K562 (cell line): ENCODE measurements at regions not wholly inside any gene's neighbourhood (a gene's known extent, or its start where the extent isn't known, plus 50 kb on each side); places are given as distances from the start of the nearest gene placed in this dataset.

Experiments
- ATAC-seq: fragments of 200-7000 bp; cut with Tn5 transposase; 3 replicates; pipeline ENCODE4 v1.9.1; 2020; ENCODE audit warnings: moderate library complexity
- BruUV-seq: library from RNA; stranded (reverse); fragments of 400-500 nt; replicated peaks from 2 replicates; lab custom pipeline; 2021; lab: Mats Ljungman, UMichigan
- CTCF ChIA-PET: fragments of 300-600 bp; formaldehyde crosslinking; extraction: SDS; loops from one replicate; lab custom pipeline; 2021; ENCODE audit warnings: low intra/inter-chr PET ratio; lab: Yijun Ruan, JAX
- POLR2A ChIA-PET: fragments of 300-600, 350-650 bp; sonication (Branson Sonifier 250); formaldehyde crosslinking; extraction: SDS; loops from one replicate; lab custom pipeline; 2021; ENCODE audit warnings: antibody characterized with exemption, inconsistent platforms; lab: Yijun Ruan, JAX
- DNase-seq, 4 experiments: peaks; one replicate each; pipeline versions ENCODE4 v3.0.0 to v3.0.0-alpha.2; 2011 to 2018; ENCODE audit warnings: low spot score in 3 of 4, mixed read lengths in 3 of 4; ENCODE audit errors: extremely low read depth in 1 of 4
- FAIRE-seq: peaks from 2 replicates; lab custom pipeline; 2011; peaks lifted over from hg19 to GRCh38; lab: Jason Lieb, UNC
- H2AFZ ChIP-seq: 2 replicates; pipeline ENCODE4 v1.6.0; 2011; ENCODE audit warnings: low read depth, low read length, control low read depth, inconsistent platforms
- H3K27ac ChIP-seq: fragments of 200-600 bp; 3 replicates; pipeline ENCODE4 v1.8.0; 2011; ENCODE audit warnings: low read depth, mild to moderate bottlenecking, control low read depth, inconsistent platforms, low read length, moderate library complexity, mixed read lengths; ENCODE audit errors: extremely low read depth
- H3K27me3 ChIP-seq, 2 experiments: fragments of 300-600 bp in 1 of 2; 2 replicates in 1 of 2; 3 replicates in 1 of 2; pipeline versions ENCODE4 v1.6.0 to v1.8.0; 2011; ENCODE audit warnings: inconsistent platforms in 2 of 2, low read length in 2 of 2, mild to moderate bottlenecking in 1 of 2, mixed read lengths in 1 of 2, moderate library complexity in 1 of 2; ENCODE audit not compliant: control insufficient read depth in 2 of 2, insufficient read depth in 2 of 2
- H3K36me3 ChIP-seq: fragments of 300-600 bp; 3 replicates; pipeline ENCODE4 v1.8.0; 2011; ENCODE audit warnings: mild to moderate bottlenecking, low read length, inconsistent platforms; ENCODE audit not compliant: control insufficient read depth, insufficient read depth
- H3K4me1 ChIP-seq, 2 experiments: fragments of 200-600 bp in 1 of 2; replicated peaks in 1 of 2; 2 replicates in 1 of 2; 3 replicates in 1 of 2; pipeline versions ENCODE4 v1.5.1 to v1.8.0; 2011; ENCODE audit warnings: inconsistent platforms in 2 of 2, low read length in 2 of 2, mild to moderate bottlenecking in 1 of 2, mixed read lengths in 1 of 2, moderate library complexity in 1 of 2; ENCODE audit not compliant: control insufficient read depth in 2 of 2, insufficient read depth in 2 of 2
- H3K4me2 ChIP-seq: 2 replicates; pipeline ENCODE4 v1.6.1; 2011; ENCODE audit warnings: low read length, control low read depth, inconsistent platforms, mixed read lengths; ENCODE audit not compliant: insufficient read depth
- H3K4me3 ChIP-seq: fragments of 200-600 bp; sonication (generic), shearing (Covaris generic); 2 replicates; pipeline ENCODE4 v1.5.1; 2016; ENCODE audit warnings: control low read depth, inconsistent platforms
- H3K79me2 ChIP-seq: fragments of 200-600 bp; 3 replicates; pipeline ENCODE4 v1.8.0; 2011; ENCODE audit warnings: low read length, inconsistent platforms; ENCODE audit not compliant: control insufficient read depth, insufficient read depth
- H3K9ac ChIP-seq, 2 experiments: 2 replicates each; pipeline versions ENCODE4 v1.6.0 to v1.6.1; 2011; ENCODE audit warnings: low read depth in 2 of 2, low read length in 2 of 2, control low read depth in 1 of 2, inconsistent platforms in 1 of 2, mild to moderate bottlenecking in 1 of 2, mixed read lengths in 1 of 2; ENCODE audit not compliant: insufficient read depth in 1 of 2
- H3K9me1 ChIP-seq: one replicate; pipeline ENCODE4 v1.6.0; 2011; ENCODE audit warnings: inconsistent platforms, mild to moderate bottlenecking, low read length, moderate library complexity; ENCODE audit not compliant: control insufficient read depth, insufficient read depth
- H3K9me3 ChIP-seq: replicated peaks from 2 replicates; pipeline ENCODE4 v1.5.1; 2011; ENCODE audit warnings: low read depth, low read length, inconsistent platforms; ENCODE audit not compliant: control insufficient read depth, insufficient read depth
- H4K20me1 ChIP-seq: replicated peaks from 2 replicates; pipeline ENCODE4 v1.6.1; 2011; ENCODE audit warnings: low read length, inconsistent platforms, mixed read lengths; ENCODE audit not compliant: control insufficient read depth, insufficient read depth
- ARHGAP35 ChIP-seq: fragments of 450-650 bp; IDR thresholded peaks from 2 replicates; pipeline ENCODE4 v1.6.1; 2018; ENCODE audit not compliant: partially characterized antibody
- CBX2 ChIP-seq: fragments of 200-600 bp; sonication (generic); IDR thresholded peaks from one replicate; pipeline ENCODE4 v1.6.1; 2012; ENCODE audit warnings: mild to moderate bottlenecking, low read length, inconsistent platforms; ENCODE audit not compliant: insufficient read depth, poor library complexity, severe bottlenecking
- CTBP1 ChIP-seq: fragments of 450-650 bp; IDR thresholded peaks from 2 replicates; pipeline ENCODE4 v1.6.1; 2016; ENCODE audit warnings: borderline replicate concordance
- EHMT2 ChIP-seq: fragments of 450-650 bp; IDR thresholded peaks from 2 replicates; pipeline ENCODE4 v1.6.1; 2018; ENCODE audit warnings: antibody characterized with exemption
- MEF2A ChIP-seq: IDR thresholded peaks from 2 replicates; pipeline ENCODE4 v1.6.1; 2011; ENCODE audit warnings: low read depth, mild to moderate bottlenecking, low read length, moderate library complexity; ENCODE audit not compliant: control insufficient read depth
- NFIX ChIP-seq: fragments of 250-450 bp; sonication (Bioruptor Pico); IDR thresholded peaks from 2 replicates; pipeline ENCODE4 v1.4.0; 2020; ENCODE audit warnings: low read depth, mild to moderate bottlenecking, moderate library complexity
- RNF219 ChIP-seq: fragments of 250-450 bp; sonication (Bioruptor Pico); IDR thresholded peaks from 2 replicates; pipeline ENCODE4 v1.5.0; 2022; ENCODE audit warnings: mild to moderate bottlenecking
- ZNF232 ChIP-seq: sonication (generic); formaldehyde crosslinking; IDR thresholded peaks from 2 replicates; pipeline ENCODE4 v1.8.0; 2022; ENCODE audit warnings: mild to moderate bottlenecking, missing genetic modification reagents
- WGBS: fragments of 100-300 bp; shearing (Covaris generic); methylation state at CpG from one replicate; pipeline ENCODE4 v1.1.6; 2016; ENCODE audit warnings: low coverage, mixed read lengths; ENCODE audit not compliant: insufficient coverage; ENCODE audit errors: missing lambda C conversion rate; 5-methylcytosine and 5-hydroxymethylcytosine counted together
- in situ Hi-C: fragments of 300-500 bp; cut with MboI; formaldehyde crosslinking; loops from 4 replicates; pipeline ENCODE4 v1.15.0; 2018; ENCODE audit warnings: inconsistent platforms, mixed read lengths
- intact Hi-C: fragments of 100-400 bp; cut with micrococcal nuclease; formaldehyde crosslinking; loops from 2 replicates; pipeline ENCODE4 v1.14.2; 2022

GRCh38 chr1:29501227-29501976 is 265.1 kb downstream of the PTPRU start:
- Histone ChIP-seq H2AFZ (no peak overlapping the region), H4K20me1 (no peaks in the 10 kb centered on the region; the same call in none of the 2 replicates), H3K4me2 (no peak overlapping the region), H3K79me2 (no peaks in the 10 kb centered on the region), H3K27ac (no peak overlapping the region), H3K4me1 (no peaks in the 10 kb centered on the region), H3K36me3 (no peaks in the 10 kb centered on the region), H3K9me3 (no peaks in the 10 kb centered on the region), H3K9me1 (no peaks in the 10 kb centered on the region), H3K4me3 (no peak overlapping the region), H3K9ac (no peak overlapping the region), H3K27me3 (peaks cover 4 to 48% of the 10 kb centered on the region in 2 experiments; a peak in 3 of 5 replicates)
- DNase-seq (no peak), FAIRE-seq (no peak), ATAC-seq (no peak)
- TF ChIP-seq MEF2A: no peak
- TF ChIP-seq CBX2: no peak
- no peak for TF ChIP-seq NFIX (CRISPR knock-in tag)
- 3% methylated on average over 8 of the region's 8 CpGs for WGBS
- ChIA-PET POLR2A (interaction anchor here (0.8 kb wide), 1 partner anchor 634 kb away, joined by 3 read pairs; no protein-coding TSS in a partner anchor), CTCF (no interaction called here)
- intact Hi-C loops: no loop called here
- in situ Hi-C loops: no loop called here
- no TSS peak for BruUV-seq

GRCh38 chr1:29500651-29501050 is 264.3 kb downstream of the PTPRU start:
- BruUV-seq: no TSS peak
- ChIA-PET POLR2A (no interaction called here), CTCF (no interaction called here)
- DNase-seq (no peak), ATAC-seq (no peak), FAIRE-seq (no peak)
- in situ Hi-C loops (no loop called here), intact Hi-C loops (no loop called here)
- no peaks in the 10 kb centered on the region; the same call in none of the 2 replicates for H4K20me1 ChIP-seq
- TF ChIP-seq EHMT2 (no peak), CTBP1 (no peak), RNF219 (CRISPR knock-in tag) (no peak), ARHGAP35 (no peak), ZNF232 (CRISPR knock-in tag) (no peak)
- H3K9me1 ChIP-seq: no peaks in the 10 kb centered on the region
- H3K27me3 ChIP-seq: peaks cover 4 to 48% of the 10 kb centered on the region in 2 experiments; a peak in 3 of 5 replicates
- H3K27ac ChIP-seq: no peak overlapping the region
- no peaks in the 10 kb centered on the region for H3K4me1 ChIP-seq
- H3K9ac ChIP-seq: no peak overlapping the region; a peak in 1 of 4 replicates
- H3K79me2 ChIP-seq: no peaks in the 10 kb centered on the region
- no peaks in the 10 kb centered on the region for H3K36me3 ChIP-seq
- H3K9me3 ChIP-seq: no peaks in the 10 kb centered on the region
- 4% methylated on average over 5 of the region's 5 CpGs for WGBS
- H2AFZ ChIP-seq: no peak overlapping the region
- H3K4me2 ChIP-seq: no peak overlapping the region
- no peak overlapping the region for H3K4me3 ChIP-seq
